OCI-LY1 (cell line): ENCODE measurements at regions not wholly inside any gene's neighbourhood (a gene's known extent, or its start where the extent isn't known, plus 50 kb on each side); places are given as distances from the start of the nearest gene placed in this dataset.

ENCODE experiments used
- CTCF ChIP-seq: fragments of 200-600 bp; sonication (generic), shearing (Covaris generic); IDR thresholded peaks from 2 replicates; pipeline ENCODE4 v1.5.1; 2017; ENCODE audit warnings: mild to moderate bottlenecking, antibody characterized with exemption, low read length, moderate library complexity, mixed read lengths
- EZH2 ChIP-seq: fragments of 200-600 bp; sonication (generic), shearing (Covaris generic); IDR thresholded peaks from 2 replicates; pipeline ENCODE4 v1.8.0; 2017; ENCODE audit warnings: borderline replicate concordance, mixed run types, mild to moderate bottlenecking, antibody characterized with exemption, low read length, moderate library complexity, mixed read lengths

GRCh38 chr5:125313555-125313954 lies 567.1 kb upstream of the ZNF608 start:
- TF ChIP-seq CTCF (no peak), EZH2 (no peak)
